ENCODE measurements at regions not wholly inside any gene's neighbourhood (a gene's known extent, or its start where the extent isn't known, plus 50 kb on each side); places are given as distances from the start of the nearest gene placed in this dataset.

DNA sequence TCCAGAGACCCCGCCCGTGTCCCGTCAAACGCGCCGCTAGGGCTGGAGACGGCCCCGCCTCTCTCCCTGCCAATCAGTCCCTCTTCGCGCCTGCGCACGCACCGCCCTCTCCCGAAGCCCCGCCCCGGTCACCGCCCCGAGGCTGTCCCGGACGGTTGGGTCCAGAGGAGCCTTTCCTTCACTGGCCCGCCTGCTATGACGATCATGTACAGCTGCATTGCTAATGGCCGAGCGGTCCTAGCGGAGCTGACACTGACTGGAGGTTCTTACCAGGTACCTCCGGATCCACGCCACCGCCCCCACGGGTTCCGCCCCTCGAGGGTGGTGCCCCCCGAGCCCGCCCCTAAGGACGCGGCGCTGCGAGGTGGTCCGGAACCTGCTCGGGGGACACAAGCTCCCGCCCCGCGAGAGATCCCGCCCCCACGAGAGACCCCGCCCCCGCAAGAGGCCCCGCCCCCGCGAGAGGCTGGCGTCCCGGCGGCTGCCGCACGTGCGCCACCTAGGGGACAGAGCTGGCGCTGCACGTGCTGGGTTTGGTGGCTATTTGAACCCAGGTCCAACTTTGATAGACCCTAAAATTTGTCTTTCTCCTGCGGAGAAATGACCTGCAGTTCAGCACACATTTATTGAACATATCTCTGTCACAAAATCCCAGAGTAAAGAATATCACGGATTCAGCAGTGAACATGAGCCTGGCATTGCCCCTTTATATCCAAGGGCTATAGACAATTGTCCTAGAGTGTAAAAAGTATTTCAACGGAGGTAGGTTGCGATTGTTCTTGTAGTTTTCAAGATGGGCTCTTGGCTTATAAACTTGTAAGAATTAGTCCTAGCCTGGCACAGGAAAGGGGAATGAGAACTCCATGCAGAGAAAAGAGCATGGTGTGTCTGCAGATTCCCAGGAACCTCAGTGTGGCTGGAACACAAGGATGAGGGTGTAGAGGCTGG, 88.7 kb downstream of the HNRNPD start (continued):
- TF ChIP-seq CTCF (IDR thresholded peaks at IDR 0.05 in 2 of 3, conservative IDR thresholded peaks at IDR 0.05 in 1 of 3; ENCODE audit: control insufficient read depth in 2 of 3, extremely low read depth in 1 of 3, insufficient read depth in 1 of 3, low read depth in 3 of 3, low read length in 3 of 3) (peak; percentile 70 to 90 (median 74)), ATF3 (IDR thresholded peaks at IDR 0.05; ENCODE audit: borderline replicate concordance, extremely low read depth, low read depth, low read length) (no peak), TAF1 (IDR thresholded peaks at IDR 0.05; ENCODE audit: borderline replicate concordance, low read depth, low read length) (no peak), SP1 (IDR thresholded peaks at IDR 0.05; ENCODE audit: low read depth, low read length) (peak; percentile 78), ATF7 (IDR thresholded peaks at IDR 0.05; ENCODE audit: low read depth) (0 out of 2 replicates have a peak, but pooled peaks have one; percentile 12), NFYB (IDR thresholded peaks at IDR 0.05; ENCODE audit: insufficient read depth, low read depth, low read length) (peak; percentile 47; the same call in 1 of the 2 replicates), ZNF622 (IDR thresholded peaks at IDR 0.05) (no peak)
- TF ChIP-seq, protein P1, sequence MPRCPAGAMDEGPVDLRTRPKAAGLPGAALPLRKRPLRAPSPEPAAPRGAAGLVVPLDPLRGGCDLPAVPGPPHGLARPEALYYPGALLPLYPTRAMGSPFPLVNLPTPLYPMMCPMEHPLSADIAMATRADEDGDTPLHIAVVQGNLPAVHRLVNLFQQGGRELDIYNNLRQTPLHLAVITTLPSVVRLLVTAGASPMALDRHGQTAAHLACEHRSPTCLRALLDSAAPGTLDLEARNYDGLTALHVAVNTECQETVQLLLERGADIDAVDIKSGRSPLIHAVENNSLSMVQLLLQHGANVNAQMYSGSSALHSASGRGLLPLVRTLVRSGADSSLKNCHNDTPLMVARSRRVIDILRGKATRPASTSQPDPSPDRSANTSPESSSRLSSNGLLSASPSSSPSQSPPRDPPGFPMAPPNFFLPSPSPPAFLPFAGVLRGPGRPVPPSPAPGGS (IDR thresholded peaks at IDR 0.05; ENCODE audit: borderline replicate concordance, insufficient read depth, low read depth, low read length, poor library complexity, severe bottlenecking): no peak

Measured in GM12878 (cell line).